ENCODE measurements at regions not wholly inside any gene's neighbourhood (a gene's known extent, or its start where the extent isn't known, plus 50 kb on each side); places are given as distances from the start of the nearest gene placed in this dataset.

GRCh38 chr19:30066781-30067759, 125.0 kb downstream of the URI1 start:
- TF ChIP-seq ZNF19 (tag by site-specific recombination; IDR thresholded peaks at IDR 0.05; ENCODE audit: low read depth) = no peak
- no peak for TF ChIP-seq ZNF670 (tag by site-specific recombination; IDR thresholded peaks at IDR 0.05; ENCODE audit: low read depth)
- no peak for TF ChIP-seq ZNF549 (tag by site-specific recombination; IDR thresholded peaks at IDR 0.05)
- no peak for TF ChIP-seq REST (tag by site-specific recombination; IDR thresholded peaks at IDR 0.05)
- TF ChIP-seq ZNF707 (tag by site-specific recombination; IDR thresholded peaks at IDR 0.05) = no peak
- TF ChIP-seq CTCF (tag by site-specific recombination; IDR thresholded peaks at IDR 0.05) = no peak
- no peak for TF ChIP-seq ZNF830 (tag by site-specific recombination; IDR thresholded peaks at IDR 0.05; ENCODE audit: low read depth)
